ENCODE measurements at regions not wholly inside any gene's neighbourhood (a gene's known extent, or its start where the extent isn't known, plus 50 kb on each side); places are given as distances from the start of the nearest gene placed in this dataset.

- H3K27ac ChIP-seq, result no peak overlapping the region
- 87 to 90% methylated on average over 4 to 5 of the region's 6 CpGs for WGBS, 2 donors (ENCODE audit: low coverage in 1 of 2)
- TF ChIP-seq EP300 (IDR thresholded peaks at IDR 0.05), result no peak
- no peak overlapping the region for H3K4me3 ChIP-seq
- no peak for ATAC-seq
- H3K9me3 ChIP-seq, result no peaks in the 10 kb centered on the region
- H3K4me1 ChIP-seq, result peaks cover 3 to 58% (median 19%) of the 10 kb centered on the region in 3 donors
- no peaks in the 10 kb centered on the region for H3K36me3 ChIP-seq
- no peaks in the 10 kb centered on the region for H3K27me3 ChIP-seq
Observed at GRCh38 chr2:15746703-15747550, 155.3 kb downstream of the DDX1 start.

DNA sequence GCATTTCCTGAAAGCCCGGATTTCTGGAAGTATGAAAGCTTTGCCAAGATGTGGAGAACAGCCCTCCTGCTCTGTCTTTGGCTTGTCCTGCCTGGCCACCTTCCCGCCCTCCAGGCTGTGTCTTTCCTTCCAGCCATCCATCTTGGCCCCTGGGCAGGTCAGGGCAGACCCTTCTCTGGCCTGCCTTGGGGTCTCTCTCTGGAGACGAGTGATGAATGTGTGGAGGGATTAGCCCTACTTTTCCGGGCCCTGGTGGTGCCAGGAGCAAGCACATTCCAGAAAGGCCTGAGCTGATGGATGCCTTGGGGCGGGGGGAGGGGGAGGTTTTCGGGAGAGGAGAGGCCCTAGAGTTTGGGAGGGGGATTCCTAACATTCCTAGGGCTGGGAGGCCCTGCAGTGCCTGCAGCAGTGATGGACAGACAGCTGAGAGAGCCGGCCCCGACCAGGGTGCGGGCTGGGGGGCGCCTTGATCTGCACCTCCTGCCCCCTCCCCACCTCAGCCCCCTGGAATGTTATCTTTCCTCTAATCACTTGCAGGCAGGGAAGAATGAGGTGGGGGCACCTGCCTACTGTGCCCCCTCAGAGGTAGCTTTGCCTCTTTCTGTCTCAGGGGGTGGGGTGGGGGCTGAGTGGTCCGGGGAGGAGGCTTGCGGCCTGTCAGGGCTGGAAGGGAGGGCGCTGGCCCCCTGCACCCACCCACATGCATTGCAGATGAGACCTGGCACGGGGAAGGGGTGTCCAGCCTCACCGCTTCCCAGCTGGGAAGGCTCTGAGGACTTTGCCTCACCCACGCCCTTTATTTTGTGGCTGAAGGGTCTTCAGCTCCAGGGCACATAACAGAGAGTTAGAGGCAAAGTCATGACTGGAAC, 156.2 kb downstream of the DDX1 start:
- Histone ChIP-seq H3K27me3 (no peaks in the 10 kb centered on the region), H3K9me3 (no peaks in the 10 kb centered on the region), H3K4me1 (peaks cover 3 to 58% (median 19%) of the 10 kb centered on the region in 3 donors), H3K27ac (no peak overlapping the region), H3K36me3 (no peaks in the 10 kb centered on the region), H3K4me3 (no peak overlapping the region)
- ATAC-seq, result no peak
- TF ChIP-seq EP300 (IDR thresholded peaks at IDR 0.05), result no peak
- no peak for TF ChIP-seq POLR2A (IDR thresholded peaks at IDR 0.05)
- TF ChIP-seq, protein P1, sequence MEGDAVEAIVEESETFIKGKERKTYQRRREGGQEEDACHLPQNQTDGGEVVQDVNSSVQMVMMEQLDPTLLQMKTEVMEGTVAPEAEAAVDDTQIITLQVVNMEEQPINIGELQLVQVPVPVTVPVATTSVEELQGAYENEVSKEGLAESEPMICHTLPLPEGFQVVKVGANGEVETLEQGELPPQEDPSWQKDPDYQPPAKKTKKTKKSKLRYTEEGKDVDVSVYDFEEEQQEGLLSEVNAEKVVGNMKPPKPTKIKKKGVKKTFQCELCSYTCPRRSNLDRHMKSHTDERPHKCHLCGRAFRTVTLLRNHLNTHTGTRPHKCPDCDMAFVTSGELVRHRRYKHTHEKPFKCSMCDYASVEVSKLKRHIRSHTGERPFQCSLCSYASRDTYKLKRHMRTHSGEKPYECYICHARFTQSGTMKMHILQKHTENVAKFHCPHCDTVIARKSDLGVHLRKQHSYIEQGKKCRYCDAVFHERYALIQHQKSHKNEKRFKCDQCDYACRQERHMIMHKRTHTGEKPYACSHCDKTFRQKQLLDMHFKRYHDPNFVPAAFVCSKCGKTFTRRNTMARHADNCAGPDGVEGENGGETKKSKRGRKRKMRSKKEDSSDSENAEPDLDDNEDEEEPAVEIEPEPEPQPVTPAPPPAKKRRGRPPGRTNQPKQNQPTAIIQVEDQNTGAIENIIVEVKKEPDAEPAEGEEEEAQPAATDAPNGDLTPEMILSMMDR (IDR thresholded peaks at IDR 0.05), result no peak
- TF ChIP-seq POLR2AphosphoS5 (IDR thresholded peaks at IDR 0.05), result no peak
- 63 to 75% methylated on average over 1 of the region's 16 CpGs for WGBS, 2 donors (ENCODE audit: low coverage in 1 of 2)

GRCh38 chr2:15748736-15749323, 157.2 kb downstream of the DDX1 start:
- Histone ChIP-seq H3K4me3 (no peak overlapping the region), H3K9me3 (no peaks in the 10 kb centered on the region), H3K27me3 (no peaks in the 10 kb centered on the region), H3K36me3 (no peaks in the 10 kb centered on the region), H3K27ac (no peak overlapping the region), H3K4me1 (peaks cover 3 to 58% (median 19%) of the 10 kb centered on the region in 3 donors)
- WGBS, 2 donors (ENCODE audit: low coverage in 1 of 2), result 69 to 78% methylated on average over 10 to 11 of the region's 12 CpGs
- TF ChIP-seq, protein P1 (IDR thresholded peaks at IDR 0.05), result peak in 1 of 4 experiments; percentile 33
- TF ChIP-seq POLR2AphosphoS5 (IDR thresholded peaks at IDR 0.05), result no peak
- ATAC-seq, result no peak

DNA sequence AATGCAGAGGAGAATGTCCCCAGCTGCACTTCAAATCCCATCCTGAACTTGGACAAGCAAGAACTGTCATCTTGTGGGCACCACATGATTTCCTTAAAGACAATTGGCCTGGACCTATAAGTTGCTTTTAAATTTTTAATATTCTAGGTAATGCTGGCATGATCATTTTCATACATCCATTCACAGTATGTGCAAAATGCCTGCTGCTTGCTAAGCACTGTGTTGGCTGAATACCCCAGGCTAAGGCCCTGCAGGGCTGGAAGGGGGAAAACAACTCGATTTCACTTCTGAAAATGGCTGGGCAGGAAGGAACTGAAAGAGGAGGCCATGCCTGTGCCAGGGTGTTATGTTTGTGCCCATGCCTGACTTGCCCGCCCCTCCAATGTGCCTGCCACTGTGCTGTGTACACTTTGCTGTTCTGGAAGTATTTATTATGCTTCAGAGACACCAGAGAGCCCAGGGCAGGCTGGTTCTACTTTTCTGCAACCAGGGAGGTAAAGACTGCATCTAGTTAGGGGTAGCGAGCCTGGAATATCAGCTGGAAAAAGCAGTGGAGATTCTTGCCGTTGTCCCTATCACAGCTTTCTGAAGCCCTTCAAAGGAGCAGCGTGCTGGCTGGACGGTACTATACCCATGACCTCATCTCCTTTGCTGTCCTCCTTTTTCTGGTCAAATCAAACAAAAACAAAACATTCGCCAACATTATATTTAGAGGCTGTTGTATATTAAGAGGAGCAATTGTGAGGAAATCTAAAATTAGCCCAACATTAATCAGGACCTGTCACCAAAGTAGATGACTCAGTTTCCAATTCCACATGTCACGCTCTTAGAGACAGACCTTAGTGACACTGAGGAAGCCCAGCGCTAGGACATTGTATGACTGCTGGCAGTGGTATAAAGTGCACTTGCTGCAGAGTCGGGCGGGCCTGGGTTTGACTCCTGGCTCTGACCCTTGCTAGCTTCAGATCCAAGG, 158.1 kb downstream of the DDX1 start:
- no peak for ATAC-seq
- WGBS, 2 donors (ENCODE audit: low coverage in 1 of 2), result 44 to 52% methylated on average over 6 to 11 of the region's 11 CpGs
- H3K27ac ChIP-seq, result peak overlapping the region in 1 of 4 donors; percentile 7
- TF ChIP-seq POLR2AphosphoS5 (IDR thresholded peaks at IDR 0.05) (peak; percentile 45), EP300 (IDR thresholded peaks at IDR 0.05) (no peak), POLR2A (IDR thresholded peaks at IDR 0.05) (no peak)
- TF ChIP-seq, protein P1 (IDR thresholded peaks at IDR 0.05), result no peak
- no peak overlapping the region for H3K4me3 ChIP-seq
- H3K27me3 ChIP-seq, result no peaks in the 10 kb centered on the region
- no peaks in the 10 kb centered on the region for H3K9me3 ChIP-seq
- H3K36me3 ChIP-seq, result no peaks in the 10 kb centered on the region
- peaks cover 3 to 57% (median 19%) of the 10 kb centered on the region in 3 donors for H3K4me1 ChIP-seq
